Large intestine (tissue), 3 donors: ENCODE measurements at regions not wholly inside any gene's neighbourhood (a gene's known extent, or its start where the extent isn't known, plus 50 kb on each side); places are given as distances from the start of the nearest gene placed in this dataset.
A peak's percentile ranks its signal among the peaks of the same experiment; 100 is the strongest.
"Not testable (repeated sequence)": the region's sequence is repeated elsewhere in the genome, so short reads cannot be mapped to it uniquely, and the experiment has no call there.

Source experiments
- DNase-seq, 2 donors: peaks; one replicate each; pipeline versions ENCODE4 v3.0.0 to v3.0.0-alpha.2; 2013
- H3K27ac ChIP-seq: one replicate; pipeline ENCODE4 v1.5.1; 2013; ENCODE audit warnings: low read length
- H3K27me3 ChIP-seq: 2 replicates; pipeline ENCODE4 v1.6.1; 2013; ENCODE audit warnings: low read length; ENCODE audit not compliant: control insufficient read depth, insufficient read depth
- H3K36me3 ChIP-seq: 2 replicates; pipeline ENCODE4 v1.6.1; 2013; ENCODE audit warnings: low read length; ENCODE audit not compliant: control insufficient read depth, insufficient read depth
- H3K4me1 ChIP-seq: one replicate; pipeline ENCODE4 v1.6.1; 2013; ENCODE audit warnings: low read length; ENCODE audit not compliant: control insufficient read depth, insufficient read depth
- H3K4me3 ChIP-seq: one replicate; pipeline ENCODE4 v1.5.1; 2013; ENCODE audit warnings: low read length
- H3K9me3 ChIP-seq: one replicate; pipeline ENCODE4 v1.6.1; 2013; ENCODE audit warnings: mild to moderate bottlenecking, low read depth, low read length, moderate library complexity; ENCODE audit not compliant: control insufficient read depth
- WGBS: methylation state at CpG from one replicate; pipeline ENCODE4 v1.1.5; 2013; ENCODE audit warnings: low lambda C conversion rate; ENCODE audit not compliant: insufficient coverage; 5-methylcytosine and 5-hydroxymethylcytosine counted together

DNA sequence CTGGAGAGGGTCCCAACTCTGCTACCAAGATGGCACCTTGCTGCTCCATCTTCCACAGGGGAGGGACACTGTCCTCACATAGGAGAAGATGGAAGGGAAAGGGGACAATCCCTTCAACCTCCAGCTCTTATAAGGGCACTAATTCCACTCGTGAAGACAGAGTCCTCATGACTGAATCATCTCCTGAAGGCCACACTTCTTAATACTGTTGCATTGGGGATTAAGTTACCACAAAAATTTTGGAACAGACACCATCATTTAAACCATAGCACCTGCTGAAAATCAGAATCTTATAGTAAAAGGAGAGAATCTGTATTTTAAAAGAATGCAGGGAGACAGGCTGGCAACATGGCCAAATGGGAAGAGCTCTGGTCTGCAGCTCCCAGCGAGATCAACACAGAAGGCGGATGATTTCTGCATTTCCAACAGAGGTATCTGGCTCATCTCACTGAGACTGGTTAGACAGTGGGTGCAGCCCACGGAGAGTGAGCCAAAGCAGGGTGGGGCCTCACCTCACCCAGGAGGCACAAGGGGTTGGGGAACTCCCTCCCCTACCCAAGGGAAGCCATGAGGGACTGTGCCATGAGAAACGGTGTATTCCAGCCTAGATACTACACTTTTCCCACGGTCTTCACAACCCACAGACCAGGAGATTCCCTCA, 69.4 kb upstream of the LIPC start:
- H3K9me3 ChIP-seq: no peaks in the 10 kb centered on the region
- WGBS: no CpG with 5 or more reads among the region's 6 CpGs
- no peaks in the 10 kb centered on the region for H3K4me1 ChIP-seq
- no peak overlapping the region for H3K4me3 ChIP-seq
- H3K27ac ChIP-seq: no peak overlapping the region
- DNase-seq: no peak
- no peaks in the 10 kb centered on the region for H3K27me3 ChIP-seq
- no peaks in the 10 kb centered on the region for H3K36me3 ChIP-seq

DNA sequence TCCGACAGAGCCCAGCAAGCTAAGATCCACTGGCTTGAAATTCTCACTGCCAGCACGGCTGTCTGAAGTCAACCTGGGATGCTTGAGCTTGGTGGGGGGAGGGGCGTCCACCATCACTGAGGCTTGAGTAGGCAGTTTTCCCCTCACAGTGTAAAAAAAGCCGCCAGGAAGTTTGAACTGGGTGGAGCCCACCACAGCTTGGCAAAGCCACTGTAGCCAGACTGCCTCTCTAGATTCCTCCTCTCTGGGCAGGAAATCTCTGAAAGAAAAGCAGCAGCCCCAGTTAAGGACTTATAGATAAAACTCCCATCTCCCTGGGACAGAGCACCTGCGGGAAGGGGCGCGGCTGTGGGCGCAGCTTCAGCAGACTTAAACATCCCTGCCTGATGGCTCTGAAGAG, 68.7 kb upstream of the LIPC start:
- H3K9me3 ChIP-seq, H3K4me3 ChIP-seq, H3K36me3 ChIP-seq, H3K27ac ChIP-seq, H3K4me1 ChIP-seq, DNase-seq, H3K27me3 ChIP-seq: not testable (repeated sequence)
- no CpG with 5 or more reads among the region's 8 CpGs for WGBS

DNA sequence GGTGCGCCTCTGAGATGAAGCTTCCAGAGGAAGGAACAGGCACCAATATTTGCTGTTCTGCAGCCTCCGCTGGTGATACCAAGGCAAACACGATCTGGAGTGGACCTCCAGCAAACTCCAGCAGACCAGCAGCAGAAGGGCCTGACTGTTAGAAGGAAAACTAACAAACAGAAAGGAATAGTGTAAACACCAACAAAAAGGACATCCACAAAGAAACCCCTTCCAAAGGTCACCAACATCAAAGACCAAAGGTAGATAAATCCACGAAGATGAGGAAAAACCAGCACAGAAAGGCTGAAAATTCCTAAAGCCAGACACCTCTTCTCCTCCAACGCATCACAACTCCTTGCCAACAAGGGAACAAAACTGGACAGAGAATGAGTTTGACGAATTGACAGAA, 68.1 kb upstream of the LIPC start:
- H3K27ac ChIP-seq, H3K4me3 ChIP-seq, H3K27me3 ChIP-seq, H3K9me3 ChIP-seq, H3K36me3 ChIP-seq, DNase-seq, H3K4me1 ChIP-seq: not testable (repeated sequence)
- no CpG with 5 or more reads among the region's 6 CpGs for whole genome bisulfite sequencing

DNA sequence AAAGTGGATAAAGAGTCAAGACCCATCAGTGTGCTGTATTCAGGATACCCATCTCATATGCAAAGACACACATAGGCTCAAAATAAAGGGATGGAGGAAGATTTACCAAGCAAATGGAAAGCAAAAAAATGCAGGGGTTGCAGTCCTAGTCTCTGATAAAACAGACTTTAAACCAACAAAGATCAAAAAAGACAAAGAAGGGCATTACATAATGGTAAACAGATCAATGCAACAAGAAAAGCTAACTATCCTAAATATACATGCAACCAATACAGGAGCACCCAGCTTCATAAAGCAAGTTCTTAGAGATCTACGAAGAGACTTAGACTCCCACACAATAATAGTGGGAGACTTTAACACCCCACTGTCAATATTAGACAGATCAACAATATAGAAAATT, 66.7 kb upstream of the LIPC start:
- WGBS: no CpG with 5 or more reads among the region's 1 CpG

DNA sequence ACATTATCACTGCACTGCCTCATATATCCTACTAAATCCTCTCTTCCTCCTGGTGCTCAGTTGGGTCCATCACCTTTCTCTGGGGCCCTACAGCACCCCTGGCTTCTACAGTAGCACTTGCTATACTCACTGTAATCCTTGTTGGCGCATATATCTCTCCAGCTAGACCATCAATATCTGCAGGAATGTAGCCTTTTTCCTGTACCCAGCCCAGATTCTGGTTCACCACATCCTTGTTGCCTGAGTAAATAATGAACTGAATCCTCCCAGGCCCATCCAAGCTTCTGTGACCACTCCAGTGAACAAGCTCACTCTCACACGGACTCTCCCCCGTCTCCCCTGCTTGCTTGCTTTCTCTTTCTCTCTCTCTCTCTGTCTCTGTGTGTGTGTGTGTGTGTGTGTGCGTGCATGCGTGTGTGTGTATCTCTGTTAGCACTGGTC, 62.5 kb upstream of the LIPC start:
- peak; percentile 35 to 58 for DNase-seq
- no peak overlapping the region for H3K4me3 ChIP-seq
- no peak overlapping the region for H3K27ac ChIP-seq
- H3K9me3 ChIP-seq: no peaks in the 10 kb centered on the region
- no peaks in the 10 kb centered on the region for H3K4me1 ChIP-seq
- H3K27me3 ChIP-seq: no peaks in the 10 kb centered on the region
- H3K36me3 ChIP-seq: no peaks in the 10 kb centered on the region
- no CpG with 5 or more reads among the region's 5 CpGs for WGBS

More for the DNA sequence above, 66.7 kb upstream of the LIPC start:
- DNase-seq, H3K36me3 ChIP-seq, H3K4me1 ChIP-seq, H3K9me3 ChIP-seq, H3K27me3 ChIP-seq, H3K4me3 ChIP-seq, H3K27ac ChIP-seq: not testable (repeated sequence)

DNA sequence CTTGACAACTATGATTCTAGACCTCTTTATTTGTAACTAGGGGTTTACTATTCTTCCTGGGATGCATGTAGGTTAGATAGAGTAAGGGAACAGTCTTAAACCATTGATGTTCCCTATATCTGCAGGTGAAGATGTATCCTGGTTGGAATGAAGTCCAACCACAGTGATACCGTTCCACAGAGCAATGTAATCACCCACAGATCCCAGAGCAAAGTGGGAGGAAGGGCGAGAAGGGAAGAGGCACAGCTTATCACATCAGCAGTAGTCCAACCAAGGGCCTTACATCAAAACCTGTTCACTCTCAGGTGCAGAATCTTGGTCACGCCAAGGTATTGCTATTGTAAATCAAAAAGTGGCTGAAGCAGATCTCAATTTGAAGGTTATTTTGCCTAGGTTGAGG, 61.8 kb upstream of the LIPC start:
- Histone ChIP-seq H3K4me1 (no peaks in the 10 kb centered on the region), H3K27ac (no peak overlapping the region), H3K36me3 (no peaks in the 10 kb centered on the region), H3K9me3 (no peaks in the 10 kb centered on the region), H3K4me3 (no peak overlapping the region), H3K27me3 (no peaks in the 10 kb centered on the region)
- WGBS: no CpG with 5 or more reads among the region's 3 CpGs
- no peak for DNase-seq

DNA sequence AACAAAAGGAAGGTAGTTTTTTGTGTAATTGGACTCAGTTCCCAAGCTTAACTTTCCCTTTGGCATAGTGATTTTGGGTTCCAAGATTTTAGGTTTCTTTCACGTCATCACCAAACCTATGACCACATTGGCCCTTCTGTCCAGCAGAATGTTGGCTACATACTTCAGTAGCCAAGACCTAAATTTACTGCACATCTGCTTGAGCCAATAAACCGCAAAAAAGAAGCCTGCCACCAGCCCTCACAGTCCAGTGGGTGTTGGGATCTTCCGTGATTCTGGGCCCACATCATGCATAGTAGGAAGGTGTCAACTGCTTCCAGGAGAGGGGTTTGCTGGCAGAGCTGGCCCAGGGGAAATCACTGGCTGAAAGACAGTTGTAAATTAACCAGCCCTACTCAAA, 57.6 kb upstream of the LIPC start:
- no CpG with 5 or more reads among the region's 3 CpGs for WGBS
- Histone ChIP-seq H3K27me3 (no peaks in the 10 kb centered on the region), H3K4me3 (no peak overlapping the region), H3K27ac (no peak overlapping the region), H3K36me3 (no peaks in the 10 kb centered on the region), H3K4me1 (no peaks in the 10 kb centered on the region), H3K9me3 (peaks cover 6% of the 10 kb centered on the region)
- no peak for DNase-seq

DNA sequence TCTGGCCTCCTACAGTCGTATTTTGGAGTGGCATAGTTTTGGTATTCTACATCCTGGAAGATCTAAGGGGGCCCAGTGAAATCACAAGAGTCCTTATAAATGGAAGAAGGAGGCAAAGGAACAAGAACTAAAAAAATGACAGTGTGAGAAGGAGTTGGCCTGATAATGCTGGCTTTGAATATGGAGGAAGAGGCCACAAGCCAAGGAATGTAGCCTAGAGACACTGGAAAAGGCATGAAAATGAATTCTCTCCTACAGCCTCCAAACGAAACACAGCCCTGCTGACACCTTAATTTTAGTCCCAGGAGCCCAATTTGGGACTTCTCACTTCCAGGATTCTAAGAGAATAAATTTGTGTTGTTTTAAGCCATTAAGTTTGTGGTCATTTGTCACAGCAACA, 54.6 kb upstream of the LIPC start:
- H3K4me1 ChIP-seq: no peaks in the 10 kb centered on the region
- no peak overlapping the region for H3K27ac ChIP-seq
- no peak for DNase-seq
- no peak overlapping the region for H3K4me3 ChIP-seq
- H3K9me3 ChIP-seq: peaks cover 6% of the 10 kb centered on the region
- no peaks in the 10 kb centered on the region for H3K27me3 ChIP-seq
- H3K36me3 ChIP-seq: no peaks in the 10 kb centered on the region
- 80% methylated on average over 1 of the region's 2 CpGs for WGBS

DNA sequence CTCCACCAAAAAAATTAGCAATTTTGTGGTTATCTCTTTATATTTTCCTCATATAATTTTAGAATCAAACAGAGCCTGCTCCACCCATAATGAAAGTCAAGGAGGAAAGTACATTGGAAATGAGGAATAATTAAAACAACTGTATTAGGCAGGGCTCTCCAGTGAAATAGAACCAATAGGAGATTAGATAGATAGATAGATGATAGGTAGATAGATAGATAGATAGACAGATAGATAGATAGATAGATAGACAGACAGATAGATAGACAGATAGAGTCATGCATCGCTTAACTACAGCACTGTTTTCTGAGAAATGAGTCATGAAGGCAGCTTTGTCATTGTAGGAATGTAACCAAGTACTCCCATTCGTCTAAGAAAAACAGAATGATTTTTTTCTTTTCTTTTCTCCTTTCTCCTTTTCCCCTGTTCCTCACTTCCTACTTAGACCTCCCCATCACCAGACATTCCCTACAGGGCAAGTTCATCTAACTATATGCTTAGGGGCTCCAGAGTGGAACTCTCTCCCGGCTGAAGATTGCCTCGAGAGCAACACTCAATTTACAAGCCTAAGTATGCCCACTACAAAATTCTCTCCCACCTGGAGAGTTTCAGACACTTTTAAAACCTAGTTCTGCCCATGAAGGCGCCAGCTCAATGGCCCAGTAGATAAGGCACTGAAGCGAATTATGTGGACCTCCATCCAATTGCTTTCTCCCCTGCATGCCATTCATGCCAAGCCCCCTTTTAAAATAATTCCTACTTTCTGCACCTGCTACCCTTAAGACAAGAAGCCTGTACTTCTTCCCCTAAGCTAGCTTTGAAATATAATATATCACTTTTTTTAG, 53.3 kb upstream of the LIPC start:
- WGBS: 100% methylated on average over 2 of the region's 6 CpGs
- Histone ChIP-seq H3K9me3 (peaks cover 6% of the 10 kb centered on the region), H3K27ac (no peak overlapping the region)

DNA sequence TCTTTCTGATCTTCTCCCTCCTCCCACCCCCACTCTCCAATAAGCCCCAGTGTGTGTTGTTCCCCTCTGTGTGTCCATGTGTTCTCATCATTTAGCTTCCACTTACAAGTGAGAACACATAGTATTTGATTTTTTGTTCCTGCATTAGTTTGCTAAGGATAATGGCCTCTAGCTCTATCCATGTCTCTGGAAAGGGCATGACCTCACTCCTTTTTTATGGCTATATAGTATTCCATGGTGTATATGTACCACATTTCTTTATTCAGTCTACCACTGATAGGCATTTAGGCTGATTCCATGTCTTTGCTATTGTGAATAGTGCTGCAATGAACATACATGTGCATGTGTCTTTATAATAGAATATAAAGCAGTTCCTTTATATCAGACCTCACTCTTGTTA, 52.3 kb upstream of the LIPC start:
- DNase-seq, H3K36me3 ChIP-seq, H3K4me3 ChIP-seq, H3K27ac ChIP-seq, H3K9me3 ChIP-seq, H3K4me1 ChIP-seq, H3K27me3 ChIP-seq: not testable (repeated sequence)

More for the DNA sequence above, 53.3 kb upstream of the LIPC start:
- no peaks in the 10 kb centered on the region for H3K27me3 ChIP-seq
- H3K4me1 ChIP-seq: no peaks in the 10 kb centered on the region
- no peak for DNase-seq
- H3K36me3 ChIP-seq: no peaks in the 10 kb centered on the region
- no peak overlapping the region for H3K4me3 ChIP-seq
